ENCODE measurements at regions not wholly inside any gene's neighbourhood (a gene's known extent, or its start where the extent isn't known, plus 50 kb on each side); places are given as distances from the start of the nearest gene placed in this dataset.

DNA sequence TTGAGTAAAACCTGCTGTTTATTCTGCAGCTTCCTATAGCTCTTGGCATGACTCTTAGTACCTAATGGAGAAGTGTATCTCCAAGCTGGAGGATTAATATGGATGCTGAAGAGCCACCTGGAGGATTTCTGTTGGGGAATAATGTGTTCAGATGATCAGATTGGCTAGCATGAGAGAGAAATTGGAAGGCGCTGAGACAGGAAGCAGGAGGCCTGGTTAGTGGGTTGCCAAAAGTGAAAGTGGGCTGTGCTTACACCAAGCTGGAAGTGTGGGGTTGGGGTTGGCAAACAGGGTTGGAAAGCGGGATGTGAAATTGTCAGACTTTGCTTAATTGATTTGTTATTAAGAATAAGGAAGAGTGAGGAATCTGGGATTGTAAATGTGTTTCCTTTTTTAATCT lies 111.8 kb upstream of the PLPP4 start:
- TF ChIP-seq CTCF (IDR thresholded peaks at IDR 0.05 in 8 of 11, conservative IDR thresholded peaks at IDR 0.05 in 3 of 11), result no peak
- no peak for TF ChIP-seq POLR2A (IDR thresholded peaks at IDR 0.05)
- TF ChIP-seq POLR2AphosphoS5 (IDR thresholded peaks at IDR 0.05), result no peak
